ENCODE measurements at regions not wholly inside any gene's neighbourhood (a gene's known extent, or its start where the extent isn't known, plus 50 kb on each side); places are given as distances from the start of the nearest gene placed in this dataset.

- DNase-seq (ENCODE audit: extremely low spot score, unreplicated experiment) = no peak
- Mint-ChIP-seq H3K9me3 (ENCODE audit: unreplicated experiment) (no peaks in the 10 kb centered on the region), H3K27me3 (ENCODE audit: unreplicated experiment) (no peaks in the 10 kb centered on the region), H3K4me1 (ENCODE audit: unreplicated experiment) (peaks cover 8% of the 10 kb centered on the region), H3K27ac (ENCODE audit: unreplicated experiment) (peak overlapping the region; percentile 58), H3K4me3 (ENCODE audit: unreplicated experiment) (no peak overlapping the region), H3K36me3 (ENCODE audit: unreplicated experiment) (no peaks in the 10 kb centered on the region)
- no peak for TF ChIP-seq CTCF (IDR thresholded peaks at IDR 0.05)
These were observed 164.7 kb upstream of the TBX3 start for GRCh38 chr12:114848666-114849065.

- Mint-ChIP-seq H3K27ac (ENCODE audit: unreplicated experiment) (no peak overlapping the region), H3K4me1 (ENCODE audit: unreplicated experiment) (peaks cover 8% of the 10 kb centered on the region), H3K36me3 (ENCODE audit: unreplicated experiment) (no peaks in the 10 kb centered on the region), H3K9me3 (ENCODE audit: unreplicated experiment) (no peaks in the 10 kb centered on the region), H3K27me3 (ENCODE audit: unreplicated experiment) (no peaks in the 10 kb centered on the region), H3K4me3 (ENCODE audit: unreplicated experiment) (no peak overlapping the region)
- DNase-seq (ENCODE audit: extremely low spot score, unreplicated experiment) = no peak
- no peak for TF ChIP-seq CTCF (IDR thresholded peaks at IDR 0.05)
These were observed 163.6 kb upstream of the TBX3 start for GRCh38 chr12:114847441-114848035.

- no peak overlapping the region for H3K4me3 Mint-ChIP-seq (ENCODE audit: unreplicated experiment)
- no peak for DNase-seq (ENCODE audit: extremely low spot score, unreplicated experiment)
- TF ChIP-seq CTCF (IDR thresholded peaks at IDR 0.05) = no peak
- H3K4me1 Mint-ChIP-seq (ENCODE audit: unreplicated experiment) = peaks cover 8% of the 10 kb centered on the region
- no peaks in the 10 kb centered on the region for H3K36me3 Mint-ChIP-seq (ENCODE audit: unreplicated experiment)
- no peaks in the 10 kb centered on the region for H3K27me3 Mint-ChIP-seq (ENCODE audit: unreplicated experiment)
- H3K27ac Mint-ChIP-seq (ENCODE audit: unreplicated experiment) = no peak overlapping the region
- H3K9me3 Mint-ChIP-seq (ENCODE audit: unreplicated experiment) = no peaks in the 10 kb centered on the region
These were observed 162.8 kb upstream of the TBX3 start for GRCh38 chr12:114846771-114847170.

GRCh38 chr12:114841557-114842251 lies 157.7 kb upstream of the TBX3 start:
- Mint-ChIP-seq H3K4me3 (ENCODE audit: unreplicated experiment) (no peak overlapping the region), H3K27ac (ENCODE audit: unreplicated experiment) (no peak overlapping the region), H3K27me3 (ENCODE audit: unreplicated experiment) (no peaks in the 10 kb centered on the region), H3K4me1 (ENCODE audit: unreplicated experiment) (no peaks in the 10 kb centered on the region), H3K9me3 (ENCODE audit: unreplicated experiment) (no peaks in the 10 kb centered on the region), H3K36me3 (ENCODE audit: unreplicated experiment) (no peaks in the 10 kb centered on the region)
- TF ChIP-seq CTCF (IDR thresholded peaks at IDR 0.05) = no peak
- no peak for DNase-seq (ENCODE audit: extremely low spot score, unreplicated experiment)

- Mint-ChIP-seq H3K4me1 (ENCODE audit: unreplicated experiment) (peaks cover 5% of the 10 kb centered on the region), H3K9me3 (ENCODE audit: unreplicated experiment) (no peaks in the 10 kb centered on the region)
- no peak for TF ChIP-seq CTCF (IDR thresholded peaks at IDR 0.05)
These were observed 154.5 kb upstream of the TBX3 start for GRCh38 chr12:114838480-114838879.

More at GRCh38 chr12:114838480-114838879, 154.5 kb upstream of the TBX3 start:
- DNase-seq (ENCODE audit: extremely low spot score, unreplicated experiment) = no peak
- Mint-ChIP-seq H3K27me3 (ENCODE audit: unreplicated experiment) (no peaks in the 10 kb centered on the region), H3K4me3 (ENCODE audit: unreplicated experiment) (no peak overlapping the region), H3K36me3 (ENCODE audit: unreplicated experiment) (no peaks in the 10 kb centered on the region), H3K27ac (ENCODE audit: unreplicated experiment) (no peak overlapping the region)
